ENCODE measurements at regions not wholly inside any gene's neighbourhood (a gene's known extent, or its start where the extent isn't known, plus 50 kb on each side); places are given as distances from the start of the nearest gene placed in this dataset.
"Not testable (repeated sequence)": the region's sequence is repeated elsewhere in the genome, so short reads cannot be mapped to it uniquely, and the experiment has no call there.

- no peak for DNase-seq (ENCODE audit: low spot score)
- ATAC-seq, result peak; percentile 26
These were observed 201.0 kb downstream of the FGF9 start for GRCh38 chr13:21871919-21872318.

GRCh38 chr13:21872795-21873194 lies 201.9 kb downstream of the FGF9 start:
- ATAC-seq, result no peak
- DNase-seq (ENCODE audit: low spot score), result no peak

- DNase-seq (ENCODE audit: low spot score) (no peak), ATAC-seq (no peak)
These were observed 204.2 kb downstream of the FGF9 start for GRCh38 chr13:21875116-21875515.

- ATAC-seq, result no peak
- no peak for DNase-seq (ENCODE audit: low spot score)
These were observed 208.5 kb downstream of the FGF9 start for GRCh38 chr13:21879263-21879914.

- no peak for DNase-seq (ENCODE audit: low spot score)
- no peak for ATAC-seq
These were observed 211.9 kb downstream of the FGF9 start for GRCh38 chr13:21882766-21883165.

- ATAC-seq (no peak), DNase-seq (ENCODE audit: low spot score) (no peak)
These were observed 212.8 kb downstream of the FGF9 start for GRCh38 chr13:21883713-21884112.

GRCh38 chr13:21884299-21884909 lies 213.5 kb downstream of the FGF9 start:
- no peak for DNase-seq (ENCODE audit: low spot score)
- no peak for ATAC-seq

- ATAC-seq (no peak), DNase-seq (ENCODE audit: low spot score) (no peak)
These were observed 214.2 kb downstream of the FGF9 start for GRCh38 chr13:21884965-21885567.

GRCh38 chr13:21885714-21886224 lies 214.9 kb downstream of the FGF9 start:
- no peak for ATAC-seq
- no peak for DNase-seq (ENCODE audit: low spot score)

- DNase-seq (ENCODE audit: low spot score) (no peak), ATAC-seq (no peak)
These were observed 218.8 kb downstream of the FGF9 start for GRCh38 chr13:21889651-21890050.

- DNase-seq (ENCODE audit: low spot score); ATAC-seq: not testable (repeated sequence)
These were observed 219.3 kb downstream of the FGF9 start for GRCh38 chr13:21890220-21890619.

GRCh38 chr13:21894091-21894490 lies 223.2 kb downstream of the FGF9 start:
- no peak for ATAC-seq
- DNase-seq (ENCODE audit: low spot score), result no peak

- ATAC-seq, result no peak
These were observed 224.1 kb downstream of the FGF9 start for GRCh38 chr13:21894703-21895699.

GRCh38 chr13:21895779-21896178 lies 224.9 kb downstream of the FGF9 start:
- DNase-seq (ENCODE audit: low spot score), result no peak
- no peak for ATAC-seq

More at GRCh38 chr13:21894703-21895699, 224.1 kb downstream of the FGF9 start:
- no peak for DNase-seq (ENCODE audit: low spot score)

GRCh38 chr13:21897161-21897560 lies 226.3 kb downstream of the FGF9 start:
- no peak for DNase-seq (ENCODE audit: low spot score)
- ATAC-seq, result no peak

- DNase-seq (ENCODE audit: low spot score) (no peak), ATAC-seq (no peak)
These were observed 227.6 kb downstream of the FGF9 start for GRCh38 chr13:21898459-21898858.

- ATAC-seq (no peak), DNase-seq (ENCODE audit: low spot score) (no peak)
These were observed 228.1 kb downstream of the FGF9 start for GRCh38 chr13:21898945-21899344.

GRCh38 chr13:21901336-21901735 lies 230.5 kb downstream of the FGF9 start:
- ATAC-seq, result no peak
- no peak for DNase-seq (ENCODE audit: low spot score)

- DNase-seq (ENCODE audit: low spot score) (no peak), ATAC-seq (no peak)
These were observed 231.2 kb downstream of the FGF9 start for GRCh38 chr13:21901811-21902708.

- DNase-seq (ENCODE audit: low spot score) (no peak), ATAC-seq (no peak)
These were observed 231.8 kb downstream of the FGF9 start for GRCh38 chr13:21902709-21903098.
